GM18868 (cell line): ENCODE measurements at regions not wholly inside any gene's neighbourhood (a gene's known extent, or its start where the extent isn't known, plus 50 kb on each side); places are given as distances from the start of the nearest gene placed in this dataset.
"Not testable (repeated sequence)": the region's sequence is repeated elsewhere in the genome, so short reads cannot be mapped to it uniquely, and the experiment has no call there.

Experiments
- ATAC-seq: cut with Tn5 transposase; IDR thresholded peaks from one replicate; pipeline ENCODE4 v1.9.1; 2021; ENCODE audit warnings: mild to moderate bottlenecking, moderate library complexity; ENCODE audit not compliant: unreplicated experiment

- ATAC-seq, result no peak
Observed at GRCh38 chr9:1115370-1115769, 65.2 kb downstream of the DMRT2 start.

- ATAC-seq, result no peak
Observed at GRCh38 chr9:1117439-1117838, 67.3 kb downstream of the DMRT2 start.

- no peak for ATAC-seq
Observed at GRCh38 chr9:1120500-1121165, 70.5 kb downstream of the DMRT2 start.

DNA sequence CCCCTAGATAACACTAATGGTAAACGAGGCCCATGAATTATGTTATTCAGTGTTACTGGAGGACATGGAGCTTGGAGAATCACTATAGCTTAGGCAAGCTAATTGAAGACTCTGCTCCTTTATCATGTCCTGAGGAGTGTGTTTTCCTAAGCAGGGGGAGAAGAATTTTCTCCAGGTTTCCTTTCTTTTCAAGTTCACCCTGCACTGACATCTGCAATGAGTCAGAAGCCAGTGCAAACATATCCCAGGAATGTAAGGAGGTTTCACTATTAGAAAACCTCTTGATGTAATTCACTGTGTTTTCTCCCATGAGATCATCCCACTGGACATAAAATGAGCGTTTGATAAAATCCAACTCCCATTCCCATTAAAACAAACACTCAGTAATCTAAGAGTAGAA lies 75.6 kb downstream of the DMRT2 start:
- ATAC-seq, result no peak

DNA sequence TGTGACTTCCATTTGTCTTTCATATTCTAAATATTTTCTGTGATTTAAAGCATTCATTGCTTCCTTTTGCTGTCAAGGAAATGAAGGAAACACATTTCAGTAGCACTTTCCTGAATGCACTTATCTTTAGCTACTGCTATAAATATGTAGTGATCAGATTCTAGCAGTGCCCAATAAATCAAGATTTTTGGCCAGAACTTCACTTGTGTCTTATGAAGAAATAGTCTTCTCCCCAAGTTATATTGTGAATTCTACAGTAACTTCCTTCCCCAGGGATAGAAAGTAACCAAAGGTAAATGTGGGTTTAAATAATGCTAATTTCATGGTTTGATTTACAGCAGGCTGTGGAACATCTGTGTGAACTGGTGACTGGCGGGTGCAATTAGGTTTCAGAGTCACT lies 77.9 kb downstream of the DMRT2 start:
- no peak for ATAC-seq

- no peak for ATAC-seq
Observed at GRCh38 chr9:1129382-1129781, 79.2 kb downstream of the DMRT2 start.

DNA sequence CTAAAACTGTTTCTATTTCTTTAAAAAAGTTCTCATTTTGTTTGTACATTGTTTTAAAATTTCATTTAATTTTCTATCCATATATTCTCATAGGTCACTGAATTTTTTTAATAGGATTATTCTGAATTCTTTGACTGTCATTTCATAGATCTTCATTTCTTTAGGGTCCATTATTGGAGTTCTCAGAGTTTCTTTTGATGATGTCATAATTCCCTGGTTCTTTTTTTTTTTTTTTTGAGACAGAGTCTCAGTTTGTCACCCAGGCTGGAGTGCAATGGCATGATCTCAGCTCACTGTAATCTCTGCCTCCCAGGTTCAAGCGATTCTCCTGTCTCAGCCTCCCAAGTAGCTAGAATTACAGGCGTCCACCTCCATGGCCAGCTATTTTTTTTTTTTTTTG lies 89.9 kb downstream of the DMRT2 start:
- no peak for ATAC-seq

DNA sequence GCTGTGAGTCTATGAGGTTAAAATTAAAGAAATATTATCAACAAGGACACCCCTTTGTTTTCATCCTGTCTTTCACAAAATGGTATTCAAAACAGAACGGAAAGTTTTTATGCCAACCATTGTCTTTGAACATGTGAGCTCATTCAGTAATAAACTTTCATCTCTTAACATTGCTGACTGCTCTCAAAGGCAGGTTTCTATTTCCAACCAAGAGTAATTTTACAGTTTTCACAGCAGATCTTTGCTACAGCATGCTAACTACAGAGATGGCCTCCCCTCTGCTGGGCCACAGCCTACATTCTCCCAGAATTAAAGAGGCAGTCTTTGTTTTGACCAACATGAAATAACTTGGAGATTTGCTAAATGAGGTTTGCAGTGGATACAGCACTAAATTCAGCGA lies 101.5 kb downstream of the DMRT2 start:
- ATAC-seq, result no peak

- no peak for ATAC-seq
Observed at GRCh38 chr9:1152171-1152570, 102.0 kb downstream of the DMRT2 start.

GRCh38 chr9:1154739-1155138 lies 104.6 kb downstream of the DMRT2 start:
- ATAC-seq, result no peak

GRCh38 chr9:1155602-1156001 lies 105.4 kb downstream of the DMRT2 start:
- no peak for ATAC-seq

DNA sequence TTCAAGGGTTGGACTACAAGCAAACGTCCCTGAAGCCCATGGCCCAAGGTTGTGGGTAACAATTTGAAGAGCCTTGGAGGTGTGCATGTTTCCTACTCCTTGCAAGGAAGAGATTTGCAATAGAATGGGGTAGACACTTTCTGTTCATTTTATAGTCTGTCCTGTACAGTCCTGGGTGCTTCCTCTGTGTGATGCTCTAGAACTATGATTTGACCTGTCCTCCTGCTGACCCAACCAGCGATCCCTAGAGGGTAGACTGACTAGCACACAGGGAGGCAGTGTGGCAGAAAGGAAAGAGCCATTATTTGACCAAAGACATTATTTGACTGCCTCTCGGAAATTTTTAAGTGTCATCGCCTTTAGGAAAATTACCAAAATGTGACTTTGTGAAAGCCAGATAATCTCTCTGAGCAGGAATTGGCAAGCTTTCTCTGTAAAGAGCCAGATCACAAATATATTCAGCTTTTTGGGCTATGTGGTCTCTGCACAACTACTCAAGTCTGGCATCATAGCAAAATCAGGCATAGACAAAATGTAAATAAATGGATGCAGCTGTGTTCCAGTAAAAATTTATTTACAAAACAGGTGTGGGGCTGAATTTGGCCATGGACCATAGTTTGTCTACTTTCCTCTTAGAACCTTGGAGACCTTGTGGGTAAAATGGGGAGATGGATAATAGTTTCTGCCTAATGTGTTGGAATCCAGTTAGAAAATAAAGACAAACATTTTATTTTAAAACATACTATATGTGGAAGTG lies 106.8 kb downstream of the DMRT2 start:
- ATAC-seq, result no peak

DNA sequence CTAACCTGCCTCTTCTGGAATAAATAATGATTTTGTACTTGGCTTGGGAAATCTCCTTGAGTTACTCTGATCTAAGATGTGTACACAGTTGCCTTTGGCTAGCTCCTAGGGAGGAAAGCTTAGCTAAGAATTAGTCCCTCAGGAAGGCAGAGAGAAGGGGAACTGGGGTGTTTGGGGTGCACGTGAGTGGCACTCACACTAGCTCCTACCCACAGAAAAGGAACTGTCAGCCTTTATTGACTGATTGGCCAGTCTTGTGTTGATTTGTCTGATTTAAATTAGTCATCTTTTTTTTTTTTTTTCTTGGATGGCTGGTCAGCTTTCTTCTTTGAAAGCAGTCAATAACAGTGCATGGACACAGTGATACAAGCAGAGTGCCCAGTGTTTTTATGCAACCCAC lies 107.7 kb downstream of the DMRT2 start:
- ATAC-seq, result no peak

DNA sequence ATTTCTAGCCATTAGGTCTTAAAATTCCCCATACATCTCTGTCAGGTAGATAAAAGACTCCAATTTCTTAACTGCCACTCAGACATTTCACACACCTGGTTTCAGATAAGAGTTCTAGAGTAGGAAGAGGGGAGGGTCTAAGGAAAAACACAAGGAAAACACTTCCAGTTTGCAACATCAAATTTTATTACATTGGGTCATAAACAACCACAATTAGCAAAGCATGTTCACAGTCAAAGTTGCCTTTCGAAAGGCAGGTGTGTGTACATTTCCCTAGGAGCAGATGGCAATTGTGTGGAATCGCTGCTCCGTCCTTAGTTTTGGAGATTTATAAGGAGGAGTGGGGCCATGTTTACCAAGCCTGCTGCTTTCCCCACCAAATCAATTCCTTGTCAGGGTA lies 120.8 kb downstream of the DMRT2 start:
- ATAC-seq, result no peak

DNA sequence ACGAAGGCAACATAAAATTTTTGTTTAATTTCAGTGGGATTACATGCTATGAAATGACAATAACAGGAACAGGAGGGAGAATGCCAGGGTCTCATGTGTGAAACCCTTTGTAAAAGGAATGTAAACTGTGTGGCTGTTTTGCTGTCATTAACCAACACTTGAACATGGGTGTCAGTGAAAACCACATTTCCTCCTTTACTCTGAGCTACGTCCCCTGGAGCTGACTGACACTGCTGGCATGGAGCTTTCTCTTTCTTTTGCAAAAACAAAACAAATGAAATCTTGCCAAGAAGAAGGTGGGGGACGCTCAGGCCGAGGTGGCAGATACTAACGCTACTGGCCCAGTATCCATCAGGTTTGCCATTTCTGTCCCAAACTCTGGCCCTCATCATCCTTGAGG lies 121.4 kb downstream of the DMRT2 start:
- ATAC-seq, result no peak

GRCh38 chr9:1173211-1173610 lies 123.1 kb downstream of the DMRT2 start:
- no peak for ATAC-seq

GRCh38 chr9:1173993-1174392 lies 123.8 kb downstream of the DMRT2 start:
- ATAC-seq, result no peak

GRCh38 chr9:1179366-1179765 lies 129.2 kb downstream of the DMRT2 start:
- no peak for ATAC-seq

GRCh38 chr9:1184146-1184545 lies 134.0 kb downstream of the DMRT2 start:
- ATAC-seq, result no peak

- ATAC-seq, result not testable (repeated sequence)
Observed at GRCh38 chr9:1187137-1187536, 137.0 kb downstream of the DMRT2 start.

DNA sequence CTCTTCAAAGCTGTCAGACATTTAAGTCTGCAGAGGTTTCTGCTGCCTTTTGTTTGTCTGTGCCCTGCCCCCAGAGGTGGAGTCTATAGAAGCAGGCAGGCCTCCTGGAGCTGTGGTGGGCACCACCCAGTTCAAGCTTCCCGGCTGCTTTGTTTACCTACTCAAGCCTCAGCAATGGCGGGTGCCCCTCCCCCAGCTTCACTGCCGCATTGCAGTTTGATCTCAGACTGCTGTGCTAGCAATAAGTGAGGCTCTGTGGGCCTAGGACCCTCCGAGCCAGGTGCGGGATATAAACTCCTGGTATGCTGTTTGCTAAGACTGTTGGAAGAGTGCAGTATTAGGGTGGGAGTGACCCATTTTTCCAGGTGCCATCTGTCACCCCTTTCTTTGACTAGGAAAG lies 145.5 kb downstream of the DMRT2 start:
- ATAC-seq, result not testable (repeated sequence)

- ATAC-seq, result no peak
Observed at GRCh38 chr9:1198085-1198484, 147.9 kb downstream of the DMRT2 start.

DNA sequence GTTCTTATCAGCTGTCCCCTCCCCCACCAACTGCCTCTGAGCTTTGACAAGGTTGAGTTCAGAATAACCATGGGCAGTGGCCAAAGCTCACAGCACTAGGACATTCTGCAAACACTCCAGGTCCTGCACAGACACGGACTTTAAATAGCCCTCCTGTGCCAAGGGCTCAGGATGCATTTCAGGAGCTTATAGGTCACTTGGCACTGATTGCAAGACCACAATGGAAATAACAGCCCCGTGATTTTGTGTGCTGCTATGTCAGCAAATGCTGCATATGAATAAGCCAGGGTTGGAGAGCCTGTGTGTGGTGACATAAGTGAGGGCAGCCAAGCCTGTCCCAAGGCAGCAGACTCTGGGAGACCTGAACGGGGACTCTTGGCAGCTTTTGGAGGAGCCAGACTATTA lies 150.7 kb downstream of the DMRT2 start:
- no peak for ATAC-seq
